Gastrocnemius medialis (tissue), 4 donors: ENCODE measurements at regions not wholly inside any gene's neighbourhood (a gene's known extent, or its start where the extent isn't known, plus 50 kb on each side); places are given as distances from the start of the nearest gene placed in this dataset.

Experiments
- ATAC-seq, 2 donors: fragments of 150-250 bp; one replicate each; pipeline ENCODE4 v1.9.1; 2016
- DNase-seq, 2 donors: peaks; one replicate each; pipeline ENCODE4 v3.0.0-alpha.2; 2019
- H3K27ac ChIP-seq, 4 donors: fragments of 200-600 bp; sonication (generic); 1 replicate in 1 of 4; 2 replicates in 3 of 4; pipeline ENCODE4 v1.5.1; 2016 to 2018; ENCODE audit warnings: mild to moderate bottlenecking in 2 of 4, moderate library complexity in 1 of 4
- H3K27me3 ChIP-seq, 3 donors: fragments of 200-600 bp; sonication (generic) in 2 of 3; 1 replicate in 1 of 3; 2 replicates in 2 of 3; pipeline versions ENCODE4 v1.5.1 to v1.6.0; 2016 to 2019; ENCODE audit warnings: mild to moderate bottlenecking in 1 of 3, moderate library complexity in 1 of 3
- H3K36me3 ChIP-seq, 2 donors: fragments of 200-600 bp; sonication (generic) in 1 of 2; one replicate each; pipeline ENCODE4 v1.5.1; 2017 to 2018
- H3K4me1 ChIP-seq, 2 donors: fragments of 200-600 bp; sonication (generic) in 1 of 2; one replicate each; pipeline ENCODE4 v1.5.1; 2016 to 2017; ENCODE audit warnings: mild to moderate bottlenecking in 2 of 2
- H3K4me3 ChIP-seq, 4 donors: fragments of 200-600 bp; sonication (generic) in 3 of 4; 1 replicate in 1 of 4; 2 replicates in 3 of 4; pipeline ENCODE4 v1.5.1; 2016 to 2019; ENCODE audit warnings: mild to moderate bottlenecking in 2 of 4
- H3K9me3 ChIP-seq, 3 donors: fragments of 200-600 bp; sonication (generic) in 2 of 3; 1 replicate in 1 of 3; 2 replicates in 2 of 3; pipeline ENCODE4 v1.5.1; 2016 to 2019
- POLR2A ChIP-seq, 2 donors: fragments of 450-650 bp; IDR thresholded peaks; one replicate each; pipeline ENCODE4 v1.6.1; 2017; ENCODE audit warnings: antibody characterized with exemption in 2 of 2, mild to moderate bottlenecking in 2 of 2, moderate library complexity in 2 of 2
- in situ Hi-C, 4 donors: fragments of 200-750 bp; cut with MboI; loops; one replicate each; pipeline versions ENCODE4 v1.15.0 to v1.8.0; 2017; ENCODE audit warnings: low sequenced_read_pairs in 4 of 4
- intact Hi-C: fragments of 100-400 bp; cut with DNase I; formaldehyde crosslinking; loops from one replicate; pipeline ENCODE4 v1.15.1; 2023; ENCODE audit warnings: low total_unique reads
- TF ChIP-seq, protein P1 (sequence below), 5 experiments: fragments of 450-650 bp in 3 of 5; fragments of 200-600 bp in 2 of 5; sonication (generic) in 2 of 5; IDR thresholded peaks in 4 of 5; conservative IDR thresholded peaks in 1 of 5; 1 replicate in 4 of 5; 2 replicates in 1 of 5; pipeline ENCODE4 v1.5.1; 2016 to 2019; ENCODE audit warnings: antibody characterized with exemption in 5 of 5, mild to moderate bottlenecking in 3 of 5, moderate library complexity in 3 of 5

DNA sequence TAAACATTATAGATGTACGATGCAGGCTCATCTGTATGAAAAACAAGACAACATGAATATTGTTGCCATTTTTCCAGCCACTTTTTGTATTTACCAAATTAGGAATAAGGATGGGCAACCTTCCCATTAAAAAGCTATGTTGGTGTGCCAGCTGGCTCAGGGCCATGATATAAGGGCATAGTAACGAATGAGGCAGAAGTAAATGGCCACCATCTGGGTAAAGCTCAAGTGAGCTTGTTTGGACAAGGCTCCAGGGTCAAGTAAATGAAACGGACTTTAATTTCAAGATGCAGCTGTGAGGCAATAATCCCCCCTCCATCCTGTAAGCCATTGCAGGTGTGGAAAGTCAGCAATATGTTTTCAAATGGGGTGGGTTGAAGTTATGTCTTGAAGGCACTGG, 930.9 kb upstream of the CDH8 start:
- Histone ChIP-seq H3K27me3 (no peaks in the 10 kb centered on the region), H3K4me1 (no peaks in the 10 kb centered on the region), H3K9me3 (no peaks in the 10 kb centered on the region), H3K36me3 (no peaks in the 10 kb centered on the region), H3K27ac (no peak overlapping the region), H3K4me3 (no peak overlapping the region)
- in situ Hi-C loops: no loop called here
- TF ChIP-seq POLR2A (IDR thresholded peaks at IDR 0.05): no peak
- TF ChIP-seq, protein P1, sequence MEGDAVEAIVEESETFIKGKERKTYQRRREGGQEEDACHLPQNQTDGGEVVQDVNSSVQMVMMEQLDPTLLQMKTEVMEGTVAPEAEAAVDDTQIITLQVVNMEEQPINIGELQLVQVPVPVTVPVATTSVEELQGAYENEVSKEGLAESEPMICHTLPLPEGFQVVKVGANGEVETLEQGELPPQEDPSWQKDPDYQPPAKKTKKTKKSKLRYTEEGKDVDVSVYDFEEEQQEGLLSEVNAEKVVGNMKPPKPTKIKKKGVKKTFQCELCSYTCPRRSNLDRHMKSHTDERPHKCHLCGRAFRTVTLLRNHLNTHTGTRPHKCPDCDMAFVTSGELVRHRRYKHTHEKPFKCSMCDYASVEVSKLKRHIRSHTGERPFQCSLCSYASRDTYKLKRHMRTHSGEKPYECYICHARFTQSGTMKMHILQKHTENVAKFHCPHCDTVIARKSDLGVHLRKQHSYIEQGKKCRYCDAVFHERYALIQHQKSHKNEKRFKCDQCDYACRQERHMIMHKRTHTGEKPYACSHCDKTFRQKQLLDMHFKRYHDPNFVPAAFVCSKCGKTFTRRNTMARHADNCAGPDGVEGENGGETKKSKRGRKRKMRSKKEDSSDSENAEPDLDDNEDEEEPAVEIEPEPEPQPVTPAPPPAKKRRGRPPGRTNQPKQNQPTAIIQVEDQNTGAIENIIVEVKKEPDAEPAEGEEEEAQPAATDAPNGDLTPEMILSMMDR (IDR thresholded peaks at IDR 0.05 in 4 of 5, conservative IDR thresholded peaks at IDR 0.05 in 1 of 5): no peak
- intact Hi-C loops: no loop called here
- no peak for ATAC-seq
- no peak for DNase-seq

DNA sequence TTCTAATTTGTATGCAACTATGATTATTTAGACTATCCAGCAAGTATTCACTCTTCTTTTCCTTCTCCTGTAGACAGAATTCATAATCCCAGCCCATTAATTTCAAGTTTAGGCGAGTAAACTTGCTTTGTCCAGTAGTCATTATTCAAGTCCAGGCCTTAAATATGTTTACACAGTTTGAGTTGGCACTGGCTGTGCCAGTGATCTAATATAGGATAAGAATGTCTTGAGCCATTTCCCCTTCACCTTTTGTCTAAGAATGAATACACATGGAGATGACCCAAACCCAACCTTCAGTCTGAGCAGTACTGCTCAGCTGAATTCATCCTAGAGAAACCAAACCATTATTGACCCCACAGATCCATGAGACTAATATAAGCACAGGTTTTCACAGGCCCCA, 930.4 kb upstream of the CDH8 start:
- no peaks in the 10 kb centered on the region for H3K9me3 ChIP-seq
- no peak for TF ChIP-seq POLR2A (IDR thresholded peaks at IDR 0.05)
- TF ChIP-seq, protein P1 (IDR thresholded peaks at IDR 0.05 in 4 of 5, conservative IDR thresholded peaks at IDR 0.05 in 1 of 5): no peak
- ATAC-seq (no peak), DNase-seq (no peak)
- in situ Hi-C loops: no loop called here
- no peaks in the 10 kb centered on the region for H3K4me1 ChIP-seq
- no peak overlapping the region for H3K4me3 ChIP-seq
- intact Hi-C loops: no loop called here
- no peaks in the 10 kb centered on the region for H3K27me3 ChIP-seq
- H3K27ac ChIP-seq: no peak overlapping the region
- no peaks in the 10 kb centered on the region for H3K36me3 ChIP-seq

DNA sequence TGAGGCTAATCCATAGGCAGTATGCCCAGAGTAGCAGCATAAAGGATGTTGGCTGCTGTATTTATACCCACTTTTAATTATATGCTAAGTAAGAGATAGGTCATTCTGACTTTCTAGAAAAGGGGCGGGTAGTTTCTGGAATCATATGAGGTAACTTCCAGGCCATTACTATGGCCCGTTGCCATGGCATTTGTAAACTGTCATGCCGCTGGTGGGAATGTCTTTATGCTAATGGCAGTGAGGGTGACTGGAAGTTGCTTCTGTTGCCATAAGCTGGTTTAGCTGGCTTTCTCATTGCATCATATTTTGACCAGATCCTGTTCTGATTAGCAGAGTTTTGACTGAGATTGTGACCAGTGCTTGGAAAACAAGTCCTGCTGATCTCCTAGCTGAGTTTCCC, 929.6 kb upstream of the CDH8 start:
- in situ Hi-C loops (no loop called here), intact Hi-C loops (no loop called here)
- no peaks in the 10 kb centered on the region for H3K36me3 ChIP-seq
- ATAC-seq (no peak), DNase-seq (no peak)
- H3K9me3 ChIP-seq: no peaks in the 10 kb centered on the region
- H3K4me1 ChIP-seq: no peaks in the 10 kb centered on the region
- no peak overlapping the region for H3K27ac ChIP-seq
- H3K4me3 ChIP-seq: no peak overlapping the region
- TF ChIP-seq, protein P1 (IDR thresholded peaks at IDR 0.05 in 4 of 5, conservative IDR thresholded peaks at IDR 0.05 in 1 of 5): no peak
- TF ChIP-seq POLR2A (IDR thresholded peaks at IDR 0.05): no peak
- no peaks in the 10 kb centered on the region for H3K27me3 ChIP-seq

GRCh38 chr16:62963846-62964245, 927.6 kb upstream of the CDH8 start:
- ATAC-seq: no peak
- in situ Hi-C loops: no loop called here

DNA sequence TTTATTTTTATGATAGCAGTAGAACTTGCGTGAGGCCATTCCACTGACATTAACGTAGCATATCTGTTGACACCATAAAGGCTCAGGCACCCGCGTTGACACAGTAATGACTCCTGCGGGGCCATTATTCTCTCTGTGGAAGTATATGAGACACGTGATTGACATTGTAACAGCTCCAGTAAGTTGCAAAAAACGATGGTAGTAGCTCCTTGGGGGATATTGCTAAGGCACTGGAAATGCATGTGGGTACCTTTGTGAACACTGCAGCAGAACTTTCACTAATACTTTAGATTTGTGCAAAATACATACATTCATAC, 918.8 kb upstream of the CDH8 start:
- intact Hi-C loops (no loop called here), in situ Hi-C loops (no loop called here)
- Histone ChIP-seq H3K9me3 (no peaks in the 10 kb centered on the region), H3K4me3 (no peak overlapping the region), H3K4me1 (no peaks in the 10 kb centered on the region), H3K27me3 (no peaks in the 10 kb centered on the region), H3K36me3 (no peaks in the 10 kb centered on the region), H3K27ac (no peak overlapping the region)
- no peak for DNase-seq
- TF ChIP-seq, protein P1 (IDR thresholded peaks at IDR 0.05 in 4 of 5, conservative IDR thresholded peaks at IDR 0.05 in 1 of 5): no peak
- no peak for TF ChIP-seq POLR2A (IDR thresholded peaks at IDR 0.05)
- ATAC-seq: no peak

More at GRCh38 chr16:62963846-62964245, 927.6 kb upstream of the CDH8 start:
- no peak for DNase-seq
- Histone ChIP-seq H3K4me1 (no peaks in the 10 kb centered on the region), H3K27ac (no peak overlapping the region), H3K9me3 (no peaks in the 10 kb centered on the region), H3K27me3 (no peaks in the 10 kb centered on the region), H3K4me3 (no peak overlapping the region), H3K36me3 (no peaks in the 10 kb centered on the region)
- TF ChIP-seq POLR2A (IDR thresholded peaks at IDR 0.05): no peak
- TF ChIP-seq, protein P1 (IDR thresholded peaks at IDR 0.05 in 4 of 5, conservative IDR thresholded peaks at IDR 0.05 in 1 of 5): no peak
- intact Hi-C loops: no loop called here
